PC-9 (cell line): ENCODE measurements at regions not wholly inside any gene's neighbourhood (a gene's known extent, or its start where the extent isn't known, plus 50 kb on each side); places are given as distances from the start of the nearest gene placed in this dataset.

ENCODE experiments used
- BruUV-seq: library from RNA; stranded (reverse); fragments of 400-500 nt; replicated peaks from 2 replicates; lab custom pipeline; 2021; lab: Mats Ljungman, UMichigan
- CTCF ChIA-PET: fragments of 300-600 bp; sonication (Branson Sonifier 250); formaldehyde crosslinking; loops from one replicate; lab custom pipeline; 2022; ENCODE audit warnings: antibody characterized with exemption; lab: Charles Lee
- POLR2A ChIA-PET: fragments of 300-600 bp; sonication (Branson Sonifier 250); formaldehyde crosslinking; loops from one replicate; lab custom pipeline; 2022; ENCODE audit warnings: antibody characterized with exemption; ENCODE audit not compliant: unreplicated experiment; lab: Charles Lee
- DNase-seq, 2 experiments: peaks; one replicate each; pipeline versions ENCODE4 v3.0.0 to v3.0.0-alpha.2; 2015 to 2022; ENCODE audit warnings: mixed read lengths in 1 of 2
- H2AFZ ChIP-seq: fragments of 200-600 bp; sonication (generic); 2 replicates; pipeline ENCODE4 v1.8.1; 2017; ENCODE audit warnings: antibody characterized with exemption
- H3F3A ChIP-seq: fragments of 200-600 bp; sonication (generic); 2 replicates; pipeline ENCODE4 v1.8.1; 2017; ENCODE audit warnings: antibody characterized with exemption, mild to moderate bottlenecking, low read depth; ENCODE audit not compliant: insufficient read depth
- H3K27ac ChIP-seq: fragments of 200-600 bp; sonication (generic); 2 replicates; pipeline ENCODE4 v1.6.1; 2016; ENCODE audit warnings: mixed run types
- H3K27me3 ChIP-seq: fragments of 200-600 bp; sonication (generic); 2 replicates; pipeline ENCODE4 v1.6.1; 2016; ENCODE audit warnings: low read depth, mixed run types; ENCODE audit not compliant: insufficient read depth
- H3K36me3 ChIP-seq: fragments of 200-600 bp; sonication (generic); 2 replicates; pipeline ENCODE4 v1.6.1; 2016; ENCODE audit warnings: low read depth, mixed run types
- H3K4me1 ChIP-seq: fragments of 200-600 bp; sonication (generic); replicated peaks from 2 replicates; pipeline ENCODE4 v1.6.1; 2016; ENCODE audit warnings: mixed run types; ENCODE audit not compliant: insufficient read depth
- H3K4me2 ChIP-seq: fragments of 200-600 bp; sonication (generic); 2 replicates; pipeline ENCODE4 v1.6.1; 2017; ENCODE audit warnings: mixed run types
- H3K4me3 ChIP-seq: fragments of 200-600 bp; sonication (generic); 2 replicates; pipeline ENCODE4 v1.6.1; 2016; ENCODE audit warnings: mixed run types
- H3K79me2 ChIP-seq: fragments of 200-600 bp; sonication (generic); 2 replicates; pipeline ENCODE4 v1.6.1; 2017; ENCODE audit warnings: low read depth, mixed run types
- H3K9me2 ChIP-seq: fragments of 200-600 bp; sonication (generic); 2 replicates; pipeline ENCODE4 v1.8.1; 2017; ENCODE audit warnings: mild to moderate bottlenecking; ENCODE audit not compliant: insufficient read depth
- H3K9me3 ChIP-seq: fragments of 200-600 bp; sonication (generic); 2 replicates; pipeline ENCODE4 v1.8.1; 2016; ENCODE audit warnings: low read depth; ENCODE audit not compliant: insufficient read depth
- H4K20me1 ChIP-seq: fragments of 200-600 bp; sonication (generic); 2 replicates; pipeline ENCODE4 v1.8.1; 2017; ENCODE audit not compliant: insufficient read depth
- CTCF ChIP-seq: fragments of 200-600 bp; sonication (generic); conservative IDR thresholded peaks from 2 replicates; pipeline ENCODE4 v1.6.1; 2017; ENCODE audit warnings: mixed run types, antibody characterized with exemption, mild to moderate bottlenecking, moderate library complexity
- EZH2 ChIP-seq: fragments of 200-600 bp; sonication (generic); IDR thresholded peaks from 2 replicates; pipeline ENCODE4 v1.8.0; 2017; ENCODE audit warnings: antibody characterized with exemption, low read depth
- intact Hi-C: fragments of 100-400 bp; cut with micrococcal nuclease; formaldehyde crosslinking; loops from one replicate; pipeline ENCODE4 v1.10.0; 2022; ENCODE audit not compliant: unreplicated experiment

GRCh38 chrX:142576615-142577014 lies 371.5 kb upstream of the MAGEC2 start:
- ChIA-PET POLR2A (no interaction called here), CTCF (no interaction called here)
- no peaks in the 10 kb centered on the region for H3K9me3 ChIP-seq
- intact Hi-C loops, result no loop called here
- no peaks in the 10 kb centered on the region for H3K79me2 ChIP-seq
- H3K36me3 ChIP-seq, result no peaks in the 10 kb centered on the region
- no TSS peak for BruUV-seq
- no peaks in the 10 kb centered on the region for H3F3A ChIP-seq
- no peaks in the 10 kb centered on the region for H3K27me3 ChIP-seq
- no peaks in the 10 kb centered on the region for H3K4me1 ChIP-seq
- no peak overlapping the region for H3K4me2 ChIP-seq
- DNase-seq, result no peak
- no peak for TF ChIP-seq CTCF
- TF ChIP-seq EZH2, result no peak
- H3K27ac ChIP-seq, result no peak overlapping the region
- H3K9me2 ChIP-seq, result no peaks in the 10 kb centered on the region
- no peak overlapping the region for H3K4me3 ChIP-seq
- no peaks in the 10 kb centered on the region for H4K20me1 ChIP-seq
- H2AFZ ChIP-seq, result no peak overlapping the region

GRCh38 chrX:142549923-142550322 lies 344.8 kb upstream of the MAGEC2 start:
- ChIA-PET CTCF (no interaction called here), POLR2A (no interaction called here)
- H3K79me2 ChIP-seq, result no peaks in the 10 kb centered on the region
- no TSS peak for BruUV-seq
- no peak overlapping the region for H3K27ac ChIP-seq
- no peaks in the 10 kb centered on the region for H3K27me3 ChIP-seq
- H3K4me1 ChIP-seq, result no peaks in the 10 kb centered on the region
- H3K9me2 ChIP-seq, result no peaks in the 10 kb centered on the region; the same call in 1 of the 2 replicates
- H3K36me3 ChIP-seq, result no peaks in the 10 kb centered on the region
- no peak overlapping the region for H2AFZ ChIP-seq
- intact Hi-C loops, result no loop called here
- no peak overlapping the region for H3K4me3 ChIP-seq
- TF ChIP-seq CTCF, result no peak
- no peak for TF ChIP-seq EZH2
- no peaks in the 10 kb centered on the region for H3K9me3 ChIP-seq
- no peaks in the 10 kb centered on the region for H4K20me1 ChIP-seq
- H3F3A ChIP-seq, result no peaks in the 10 kb centered on the region
- no peak overlapping the region for H3K4me2 ChIP-seq
- DNase-seq, result no peak

- ChIA-PET POLR2A (no interaction called here), CTCF (no interaction called here)
- no peaks in the 10 kb centered on the region for H3K9me2 ChIP-seq
- H3K4me3 ChIP-seq, result no peak overlapping the region
- no peaks in the 10 kb centered on the region for H3K4me1 ChIP-seq
- H2AFZ ChIP-seq, result no peak overlapping the region
- no peak overlapping the region for H3K27ac ChIP-seq
- no TSS peak for BruUV-seq
- H3K4me2 ChIP-seq, result no peak overlapping the region
- H4K20me1 ChIP-seq, result no peaks in the 10 kb centered on the region
- no peaks in the 10 kb centered on the region for H3K79me2 ChIP-seq
- intact Hi-C loops, result no loop called here
- no peaks in the 10 kb centered on the region for H3K9me3 ChIP-seq
- TF ChIP-seq CTCF (no peak), EZH2 (no peak)
- H3F3A ChIP-seq, result no peaks in the 10 kb centered on the region
- no peak for DNase-seq
- H3K27me3 ChIP-seq, result no peaks in the 10 kb centered on the region
- H3K36me3 ChIP-seq, result no peaks in the 10 kb centered on the region
These were observed 300.7 kb upstream of the MAGEC2 start for GRCh38 chrX:142505839-142506238.
